ENCODE measurements at regions not wholly inside any gene's neighbourhood (a gene's known extent, or its start where the extent isn't known, plus 50 kb on each side); places are given as distances from the start of the nearest gene placed in this dataset.

GRCh38 chr18:7514796-7515440 lies 52.2 kb upstream of the PTPRM start:
- Histone ChIP-seq H3K4me2 (ENCODE audit: low read length) (no peak overlapping the region), H3K27ac (ENCODE audit: low read depth, low read length, poor library complexity, severe bottlenecking) (no peak overlapping the region), H3K27me3 (ENCODE audit: insufficient read depth, low read length) (no peaks in the 10 kb centered on the region; the same call in 1 of the 2 replicates), H3K4me3 (ENCODE audit: low read depth, low read length, poor library complexity, severe bottlenecking) (no peak overlapping the region), H4K20me1 (ENCODE audit: insufficient read depth, low read length) (no peaks in the 10 kb centered on the region), H3F3A (ENCODE audit: insufficient read depth, low read length) (no peaks in the 10 kb centered on the region), H3K4me1 (ENCODE audit: insufficient read depth, low read length, severe bottlenecking) (no peaks in the 10 kb centered on the region), H3K9ac (ENCODE audit: low read length) (no peak overlapping the region), H3K9me3 (ENCODE audit: low read length) (no peaks in the 10 kb centered on the region), H3K9me2 (ENCODE audit: low read depth, low read length) (no peaks in the 10 kb centered on the region), H3K79me2 (ENCODE audit: insufficient read depth, low read length) (no peaks in the 10 kb centered on the region), H3K36me3 (ENCODE audit: insufficient read depth, low read length) (no peaks in the 10 kb centered on the region), H2AFZ (ENCODE audit: low read length) (no peak overlapping the region)
- no peak for TF ChIP-seq EZH2 (IDR thresholded peaks at IDR 0.05; ENCODE audit: borderline replicate concordance, low read length)
- TF ChIP-seq CTCF (IDR thresholded peaks at IDR 0.05; ENCODE audit: low read length) = no peak

GRCh38 chr18:7516266-7517117 lies 50.6 kb upstream of the PTPRM start:
- Histone ChIP-seq H3K4me2 (ENCODE audit: low read length) (no peak overlapping the region), H3K9me3 (ENCODE audit: low read length) (no peaks in the 10 kb centered on the region), H3K9ac (ENCODE audit: low read length) (no peak overlapping the region), H2AFZ (ENCODE audit: low read length) (no peak overlapping the region), H3K9me2 (ENCODE audit: low read depth, low read length) (no peaks in the 10 kb centered on the region), H3F3A (ENCODE audit: insufficient read depth, low read length) (no peaks in the 10 kb centered on the region), H4K20me1 (ENCODE audit: insufficient read depth, low read length) (no peaks in the 10 kb centered on the region), H3K79me2 (ENCODE audit: insufficient read depth, low read length) (no peaks in the 10 kb centered on the region), H3K4me3 (ENCODE audit: low read depth, low read length, poor library complexity, severe bottlenecking) (no peak overlapping the region), H3K4me1 (ENCODE audit: insufficient read depth, low read length, severe bottlenecking) (no peaks in the 10 kb centered on the region), H3K27me3 (ENCODE audit: insufficient read depth, low read length) (no peaks in the 10 kb centered on the region; the same call in 1 of the 2 replicates), H3K36me3 (ENCODE audit: insufficient read depth, low read length) (no peaks in the 10 kb centered on the region), H3K27ac (ENCODE audit: low read depth, low read length, poor library complexity, severe bottlenecking) (no peak overlapping the region)
- TF ChIP-seq CTCF (IDR thresholded peaks at IDR 0.05; ENCODE audit: low read length) = no peak
- no peak for TF ChIP-seq EZH2 (IDR thresholded peaks at IDR 0.05; ENCODE audit: borderline replicate concordance, low read length)
